NCI-H2081 (cell line): ENCODE measurements at regions not wholly inside any gene's neighbourhood (a gene's known extent, or its start where the extent isn't known, plus 50 kb on each side); places are given as distances from the start of the nearest gene placed in this dataset.

Experiments used
- DNase-seq, 2 experiments: peaks; one replicate each; lab custom pipeline; 2025; lab: John Stamatoyannopoulos, UW

GRCh38 chr11:39144351-39145130 is 2314.9 kb downstream of the LRRC4C start:
- DNase-seq: no peak

GRCh38 chr11:39139581-39139980 is 2319.9 kb downstream of the LRRC4C start:
- no peak for DNase-seq

- DNase-seq: no peak
Observed at GRCh38 chr11:39120890-39121289, 2338.6 kb downstream of the LRRC4C start.

GRCh38 chr11:39113606-39114005 is 2345.8 kb downstream of the LRRC4C start:
- DNase-seq: no peak

- DNase-seq: no peak
Observed at GRCh38 chr11:39102236-39102635, 2357.2 kb downstream of the LRRC4C start.

- no peak for DNase-seq
Observed at GRCh38 chr11:39078465-39078864, 2381.0 kb downstream of the LRRC4C start.

- DNase-seq: no peak
Observed at GRCh38 chr11:39037611-39038010, 2421.8 kb downstream of the LRRC4C start.

GRCh38 chr11:39036021-39036420 is 2423.4 kb downstream of the LRRC4C start:
- DNase-seq: no peak

GRCh38 chr11:39021539-39021938 is 2423.5 kb upstream of the RAG2 start:
- DNase-seq: no peak

GRCh38 chr11:39011797-39012196 is 2413.8 kb upstream of the RAG2 start:
- DNase-seq: no peak

- DNase-seq: no peak
Observed at GRCh38 chr11:38990841-38991240, 2392.8 kb upstream of the RAG2 start.

- DNase-seq: no peak
Observed at GRCh38 chr11:38990139-38990538, 2392.1 kb upstream of the RAG2 start.

GRCh38 chr11:38988908-38989307 is 2390.9 kb upstream of the RAG2 start:
- DNase-seq: no peak

- no peak for DNase-seq
Observed at GRCh38 chr11:38972220-38972619, 2374.2 kb upstream of the RAG2 start.

- no peak for DNase-seq
Observed at GRCh38 chr11:38971141-38971540, 2373.1 kb upstream of the RAG2 start.

GRCh38 chr11:38968951-38969350 is 2370.9 kb upstream of the RAG2 start:
- no peak for DNase-seq

- DNase-seq: no peak
Observed at GRCh38 chr11:38952698-38953097, 2354.7 kb upstream of the RAG2 start.

GRCh38 chr11:38950867-38951266 is 2352.8 kb upstream of the RAG2 start:
- no peak for DNase-seq

- DNase-seq: no peak
Observed at GRCh38 chr11:38948392-38948791, 2350.4 kb upstream of the RAG2 start.

- DNase-seq: no peak
Observed at GRCh38 chr11:38937709-38938108, 2339.7 kb upstream of the RAG2 start.

GRCh38 chr11:38935941-38936340 is 2337.9 kb upstream of the RAG2 start:
- DNase-seq: no peak

GRCh38 chr11:38927993-38928392 is 2330.0 kb upstream of the RAG2 start:
- no peak for DNase-seq

GRCh38 chr11:38924644-38925043 is 2326.6 kb upstream of the RAG2 start:
- no peak for DNase-seq

GRCh38 chr11:38900211-38900610 is 2302.2 kb upstream of the RAG2 start:
- DNase-seq: no peak
